GM18502 (cell line): ENCODE measurements at regions not wholly inside any gene's neighbourhood (a gene's known extent, or its start where the extent isn't known, plus 50 kb on each side); places are given as distances from the start of the nearest gene placed in this dataset.
"Not testable (repeated sequence)": the region's sequence is repeated elsewhere in the genome, so short reads cannot be mapped to it uniquely, and the experiment has no call there.

Experiments
- ATAC-seq: cut with Tn5 transposase; IDR thresholded peaks from one replicate; pipeline ENCODE4 v1.9.1; 2021; ENCODE audit warnings: mild to moderate bottlenecking; ENCODE audit not compliant: unreplicated experiment, poor library complexity

DNA sequence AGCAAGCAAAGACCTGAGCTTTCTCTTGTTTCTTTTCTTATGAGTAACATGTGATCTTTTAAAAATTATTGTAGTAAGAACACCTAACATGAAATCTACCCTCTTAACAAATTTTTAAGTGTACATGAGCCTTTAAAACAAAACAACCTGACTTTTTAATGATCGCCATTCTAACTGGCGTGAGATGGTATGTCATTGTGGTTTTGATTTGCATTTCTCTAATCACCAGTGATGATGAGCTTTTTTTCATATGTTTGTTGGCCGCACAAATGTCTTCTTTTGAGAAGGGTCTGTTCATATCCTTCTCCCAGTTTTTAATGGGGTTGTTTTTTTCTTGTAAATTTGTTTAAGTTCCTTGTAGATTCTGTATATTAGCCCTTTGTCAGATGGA lies 73.7 kb upstream of the BMP2 start:
- ATAC-seq = not testable (repeated sequence)

- ATAC-seq = no peak
Measured at GRCh38 chr20:6693178-6693807, 74.2 kb upstream of the BMP2 start.

DNA sequence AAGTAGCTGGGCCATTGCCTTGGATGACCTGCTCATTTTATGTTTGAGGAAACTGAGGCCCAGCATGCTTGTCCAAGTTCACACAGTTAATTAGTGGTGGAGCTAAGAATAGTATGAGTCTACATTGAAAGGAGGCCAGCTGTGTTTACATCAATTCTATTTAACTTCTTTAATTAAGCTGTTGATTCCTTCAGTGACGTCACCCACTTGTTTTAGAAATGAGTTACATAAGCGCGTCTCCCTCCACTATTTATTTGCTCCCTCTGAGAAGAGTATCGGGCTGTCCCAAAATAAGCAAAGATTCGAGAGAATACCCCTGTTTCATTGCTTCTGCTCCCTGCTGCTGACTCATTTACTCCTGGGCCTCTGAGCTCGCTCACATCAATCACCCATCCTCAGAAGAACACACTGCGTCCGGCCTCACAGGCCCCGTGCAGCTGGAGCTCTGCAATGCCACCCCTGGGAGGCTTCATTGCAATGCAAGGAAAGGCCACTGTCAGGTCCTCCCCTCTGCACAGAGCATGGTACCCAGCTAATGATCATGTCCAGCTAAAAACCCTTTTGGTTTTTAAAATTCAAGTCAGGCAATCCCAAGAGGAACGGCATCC lies 74.8 kb upstream of the BMP2 start:
- ATAC-seq = no peak

DNA sequence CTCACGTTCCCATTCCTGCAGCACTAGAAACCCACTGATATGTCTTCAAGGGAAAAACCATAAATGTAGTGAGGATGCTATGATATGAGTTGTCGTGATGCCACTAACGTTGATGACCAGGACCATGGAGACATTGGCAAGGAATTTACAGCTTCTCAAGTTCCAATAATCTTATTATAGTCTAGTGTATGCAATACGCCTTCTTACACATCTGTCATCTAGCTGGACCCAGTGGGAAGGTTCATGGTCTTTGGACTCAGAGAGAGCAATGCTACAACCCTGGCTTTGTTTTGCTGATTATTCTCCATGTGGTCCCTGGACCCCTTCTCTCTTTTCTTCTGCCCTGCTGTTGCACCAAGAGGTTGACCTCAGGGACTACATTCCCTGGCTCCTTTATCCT lies 76.0 kb upstream of the BMP2 start:
- ATAC-seq = no peak

- ATAC-seq = no peak
Measured at GRCh38 chr20:6689339-6689973, 78.0 kb upstream of the BMP2 start.

DNA sequence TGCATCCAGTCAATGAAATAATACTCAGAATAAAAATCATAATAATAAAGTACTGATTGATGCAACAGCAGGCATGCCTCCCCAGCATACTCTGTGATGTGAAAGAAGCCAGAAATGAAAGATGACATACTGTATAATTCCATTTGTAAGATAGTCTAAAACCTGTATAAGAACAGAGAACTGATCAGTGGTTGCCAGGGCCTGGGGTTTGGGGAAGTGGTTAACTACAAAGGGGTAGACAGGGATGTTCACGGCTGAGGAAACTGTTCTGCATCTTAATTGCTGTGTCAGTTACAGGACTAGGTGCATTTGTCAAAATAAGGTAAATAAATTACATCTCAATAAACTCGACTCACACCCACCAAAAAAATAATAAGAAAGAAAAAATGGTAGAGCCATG lies 81.3 kb upstream of the BMP2 start:
- no peak for ATAC-seq

- no peak for ATAC-seq
Measured at GRCh38 chr20:6685626-6686025, 81.9 kb upstream of the BMP2 start.

- ATAC-seq = no peak
Measured at GRCh38 chr20:6685181-6685582, 82.3 kb upstream of the BMP2 start.

DNA sequence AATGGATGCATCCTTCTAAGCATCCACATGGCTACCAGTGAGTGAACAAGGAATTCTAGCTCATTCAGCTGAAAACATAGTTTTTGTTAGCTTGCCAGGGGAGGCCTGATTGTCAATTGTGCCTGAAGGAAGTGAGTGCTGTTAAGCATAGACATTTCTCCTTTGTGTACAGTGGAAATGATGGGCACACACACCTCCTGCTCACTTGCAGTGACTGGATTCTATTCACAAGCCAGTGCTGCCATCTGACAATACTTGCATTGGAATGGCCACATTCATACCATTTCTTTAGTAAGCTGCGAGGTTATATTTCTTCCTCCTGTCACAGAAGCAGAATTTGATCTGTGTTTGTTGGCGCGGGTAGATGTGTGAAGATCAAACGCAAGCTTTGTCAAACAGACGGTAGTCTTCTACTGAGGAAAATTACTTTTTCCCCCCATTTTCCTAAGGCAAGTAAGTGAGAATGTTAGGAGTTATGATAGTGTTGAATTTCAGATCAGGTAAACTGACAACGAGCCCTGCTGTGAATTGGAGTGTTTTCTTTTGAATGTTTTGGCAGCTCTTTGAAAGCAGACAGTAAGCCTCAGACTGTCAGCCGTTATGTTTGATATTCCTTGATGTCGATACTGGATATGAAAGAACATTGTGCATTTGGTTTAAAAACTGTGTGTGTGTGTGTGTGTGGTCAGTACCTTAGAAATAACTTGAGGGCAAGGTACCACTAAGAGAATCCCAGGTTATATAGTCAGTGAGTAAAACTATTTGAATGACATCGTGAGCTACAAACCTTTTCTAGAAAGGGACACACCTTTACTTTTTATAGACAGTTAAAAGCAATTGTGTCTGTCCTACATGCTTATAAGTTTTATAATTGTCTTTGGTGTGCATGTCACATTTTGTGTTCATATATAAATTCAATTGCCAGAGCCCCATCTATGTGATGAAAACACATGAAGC lies 84.2 kb upstream of the BMP2 start:
- ATAC-seq = no peak

DNA sequence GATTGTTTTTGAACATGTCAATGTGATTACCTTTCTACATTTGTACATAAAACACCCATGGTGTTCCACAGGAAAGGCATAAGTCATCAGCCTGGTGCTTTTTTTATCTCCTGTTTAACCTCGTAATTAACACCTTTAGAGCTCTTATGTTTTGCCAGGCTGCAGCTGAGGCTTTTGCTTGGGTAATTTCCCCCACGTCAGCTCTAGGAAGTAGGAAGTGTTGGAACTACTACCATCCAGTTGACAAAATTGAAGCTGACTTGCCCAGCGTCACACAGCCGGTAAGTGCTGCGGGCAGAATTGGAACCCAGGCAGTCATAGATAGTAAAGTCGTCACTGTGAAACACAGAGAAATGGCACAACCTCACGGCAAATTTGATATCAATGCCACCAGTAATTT lies 86.6 kb upstream of the BMP2 start:
- ATAC-seq = no peak

DNA sequence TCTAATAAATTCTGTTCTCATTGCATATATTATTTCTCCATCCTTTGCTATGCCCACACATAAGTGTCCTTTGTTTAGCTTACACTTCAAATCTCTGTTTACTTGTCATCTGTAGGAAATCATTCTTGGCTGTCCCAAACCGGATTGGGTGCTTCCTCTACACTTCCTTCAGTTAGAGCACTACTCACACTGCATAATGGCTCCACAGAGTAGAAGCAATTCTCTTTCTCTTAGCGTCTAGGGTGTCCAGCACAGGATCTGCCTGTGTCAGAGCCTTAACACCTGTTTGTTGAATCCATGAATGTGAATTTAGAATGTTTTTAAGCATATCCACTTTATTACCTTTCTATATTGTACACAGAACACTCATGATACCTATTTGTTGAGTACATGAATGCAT lies 87.0 kb upstream of the BMP2 start:
- no peak for ATAC-seq

GRCh38 chr20:6679086-6679485 lies 88.4 kb upstream of the BMP2 start:
- no peak for ATAC-seq

DNA sequence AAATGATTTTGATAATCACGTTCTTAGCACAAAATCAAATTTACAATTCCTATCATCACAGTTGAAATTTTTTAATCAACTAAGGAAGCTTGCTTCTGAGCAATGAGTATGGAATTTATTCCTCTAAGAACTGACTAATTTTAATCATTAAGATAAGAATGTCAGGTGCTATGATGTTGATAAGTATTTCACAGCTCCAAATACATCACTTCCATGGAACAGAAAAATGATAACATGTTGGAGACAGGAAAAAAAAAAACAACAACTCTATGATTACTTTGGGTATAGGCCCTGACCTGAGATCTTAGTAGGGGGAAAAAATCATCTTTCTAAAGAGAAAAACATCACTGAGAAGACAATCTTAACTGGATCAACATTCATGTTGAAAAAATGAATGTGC lies 89.4 kb upstream of the BMP2 start:
- no peak for ATAC-seq

GRCh38 chr20:6674831-6675230 lies 92.7 kb upstream of the BMP2 start:
- no peak for ATAC-seq

DNA sequence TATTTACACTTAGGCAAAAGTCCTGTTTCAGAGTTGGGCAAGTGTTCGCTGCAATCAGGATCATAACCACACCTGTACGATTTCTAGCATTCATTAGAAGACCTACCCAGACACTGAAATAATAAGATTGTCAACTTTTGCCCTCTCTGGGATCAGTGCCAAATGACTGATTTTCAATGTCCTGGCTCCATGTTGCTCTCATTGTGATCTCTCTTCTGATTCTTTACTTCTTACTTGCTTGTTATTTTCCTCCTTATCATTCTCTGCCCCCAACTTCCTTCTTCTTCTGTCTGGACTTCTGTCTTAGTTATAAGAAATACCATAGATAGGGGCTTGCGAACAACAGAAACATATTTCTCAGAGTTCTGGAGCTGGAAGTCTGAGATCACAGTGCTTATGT lies 94.4 kb upstream of the BMP2 start:
- no peak for ATAC-seq

GRCh38 chr20:6671829-6672228 lies 95.7 kb upstream of the BMP2 start:
- no peak for ATAC-seq

- no peak for ATAC-seq
Measured at GRCh38 chr20:6668546-6668945, 98.9 kb upstream of the BMP2 start.

DNA sequence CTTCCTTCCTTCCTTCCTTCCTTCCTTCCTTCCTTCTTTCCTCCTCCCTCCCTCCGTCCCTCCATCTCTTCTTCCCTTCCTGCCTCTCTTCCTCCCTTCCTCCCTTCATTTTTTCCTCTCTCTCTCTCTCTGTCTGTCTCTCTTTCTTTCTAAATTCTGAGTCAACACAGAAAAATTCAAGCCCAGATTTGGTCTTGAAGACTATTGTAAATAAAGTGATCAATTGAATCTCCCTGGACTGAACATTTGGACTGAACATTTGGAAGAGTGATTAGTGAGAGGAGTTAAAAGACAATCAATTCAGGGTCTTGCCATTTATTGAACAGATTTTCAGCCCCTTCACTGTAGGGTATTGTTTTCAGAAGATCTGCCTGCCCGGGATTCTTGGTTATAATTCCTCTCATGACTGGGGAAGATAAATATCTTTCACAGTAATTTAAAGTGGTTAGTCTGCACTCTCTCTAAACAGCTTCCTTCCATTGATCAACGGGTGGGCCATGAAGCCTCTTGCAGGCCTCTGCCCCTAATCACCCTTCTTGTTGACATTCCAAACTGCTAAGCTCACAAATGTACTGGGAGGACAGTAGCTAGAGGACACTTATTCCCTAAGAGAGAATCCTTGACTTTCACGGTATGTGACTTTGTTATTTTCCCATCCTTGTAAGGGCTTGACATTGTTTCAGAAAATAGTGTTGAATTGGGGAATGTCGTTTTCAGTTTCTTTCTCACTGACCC lies 101.7 kb upstream of the BMP2 start:
- no peak for ATAC-seq

DNA sequence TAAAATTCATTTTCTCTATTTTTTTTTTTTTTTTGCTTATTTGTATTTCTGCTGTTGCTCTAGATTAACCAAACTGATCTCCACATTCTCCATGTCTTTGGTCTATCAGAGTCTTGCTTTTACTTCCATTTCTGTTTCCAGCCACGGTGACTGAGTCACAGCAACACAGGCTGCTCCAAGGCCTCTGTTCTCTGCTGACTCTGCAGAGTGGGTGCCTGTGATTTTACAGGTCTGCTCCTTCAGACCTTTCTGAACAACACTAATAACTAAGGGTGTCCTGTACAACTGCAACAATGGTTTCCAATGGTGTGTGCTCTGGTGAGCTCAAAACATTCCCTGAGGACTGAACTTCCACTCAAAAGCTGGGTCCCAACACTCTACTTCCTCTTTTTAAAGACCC lies 102.3 kb upstream of the BMP2 start:
- no peak for ATAC-seq

- ATAC-seq = no peak
Measured at GRCh38 chr20:6664574-6664973, 102.9 kb upstream of the BMP2 start.
